IPS-NIHi7 (cell line): ENCODE measurements at regions not wholly inside any gene's neighbourhood (a gene's known extent, or its start where the extent isn't known, plus 50 kb on each side); places are given as distances from the start of the nearest gene placed in this dataset.
"Not testable (repeated sequence)": the region's sequence is repeated elsewhere in the genome, so short reads cannot be mapped to it uniquely, and the experiment has no call there.

Experiments used
- DNase-seq: peaks from one replicate; pipeline ENCODE4 v3.0.0; 2012; ENCODE audit warnings: mixed read lengths; ENCODE audit errors: extremely low spot score

DNA sequence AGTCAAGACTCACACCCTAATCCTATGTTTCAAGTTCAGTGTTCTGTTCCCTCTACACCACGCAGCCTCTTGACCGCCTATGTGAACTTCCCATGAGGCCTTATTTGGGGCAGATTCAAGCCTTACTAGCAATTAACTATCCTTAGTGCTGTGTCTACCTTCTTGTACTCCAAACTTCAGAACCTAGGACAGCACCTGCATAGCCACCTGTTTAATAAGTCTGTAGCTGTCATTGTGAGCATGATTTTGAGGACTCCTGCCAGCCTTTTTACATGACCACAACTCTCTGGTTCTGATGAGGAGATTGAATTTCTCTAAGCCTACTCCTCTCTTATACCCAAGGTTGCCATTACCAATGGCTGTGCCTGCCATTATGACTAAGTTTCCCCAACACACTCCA is 50.8 kb upstream of the PCSK1 start:
- DNase-seq = peak; percentile 60

DNA sequence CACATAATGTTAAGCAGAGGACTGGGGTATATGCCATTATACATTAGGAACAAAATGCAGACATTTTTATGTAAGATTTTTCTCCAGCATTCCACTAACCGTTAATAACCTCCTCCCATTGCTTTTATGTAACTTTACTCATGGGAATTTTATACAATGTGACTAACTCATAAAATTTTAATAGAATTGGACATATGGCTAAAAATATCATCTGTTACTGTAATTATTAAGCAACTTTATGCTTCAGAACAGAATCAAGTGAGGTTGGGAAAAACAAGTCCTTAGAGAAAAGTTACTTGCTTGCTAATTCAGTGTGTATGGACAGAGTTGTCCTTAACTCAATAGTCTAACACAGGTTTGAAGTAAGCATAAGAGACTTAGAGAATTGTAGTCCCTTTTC is 54.8 kb upstream of the PCSK1 start:
- no peak for DNase-seq

DNA sequence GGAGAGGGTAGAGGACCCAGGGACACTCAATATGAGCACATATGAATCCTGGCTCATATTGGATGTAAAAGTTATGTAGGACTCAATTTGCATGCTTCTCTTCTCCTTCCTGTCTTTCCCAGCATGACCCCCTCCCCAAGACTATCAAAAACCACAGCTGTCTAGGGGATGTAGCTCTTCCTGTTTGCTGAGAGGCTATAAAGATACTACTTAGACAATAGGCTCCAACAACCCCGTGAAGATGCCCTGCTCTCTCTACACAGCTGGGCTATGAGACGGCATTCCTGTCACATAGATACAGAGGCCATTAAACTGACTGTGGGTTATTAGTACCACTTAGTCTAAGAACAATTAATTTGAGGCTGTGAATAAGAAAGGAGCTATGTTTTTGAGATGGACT is 56.5 kb upstream of the PCSK1 start:
- DNase-seq = no peak

DNA sequence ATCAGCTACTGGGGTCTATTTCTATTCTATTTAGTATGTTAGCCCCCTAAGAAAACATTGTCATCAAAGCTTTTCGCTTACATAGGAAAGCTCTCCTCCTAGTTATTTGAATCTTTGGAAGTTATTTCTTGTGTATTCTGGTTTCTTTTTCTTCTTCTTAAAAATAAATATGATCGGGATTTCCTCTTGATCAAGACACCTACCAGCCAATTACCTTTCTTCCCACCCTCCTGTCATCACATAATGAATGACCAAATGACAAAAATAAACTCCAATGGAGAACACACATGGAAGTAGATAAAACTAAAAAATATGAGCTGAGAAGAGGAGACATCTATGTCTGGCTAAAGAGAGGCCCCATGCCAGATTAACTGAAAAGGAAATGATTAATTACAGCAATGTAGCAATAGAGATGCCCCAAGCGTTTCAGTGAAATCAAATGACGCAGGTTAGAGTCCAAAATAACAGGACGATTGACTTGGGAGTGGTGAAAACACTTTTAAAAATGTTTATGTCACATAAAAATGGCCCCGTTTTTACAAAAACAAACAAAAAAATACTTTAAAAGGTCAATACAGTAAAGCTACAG is 59.5 kb upstream of the PCSK1 start:
- DNase-seq = no peak

DNA sequence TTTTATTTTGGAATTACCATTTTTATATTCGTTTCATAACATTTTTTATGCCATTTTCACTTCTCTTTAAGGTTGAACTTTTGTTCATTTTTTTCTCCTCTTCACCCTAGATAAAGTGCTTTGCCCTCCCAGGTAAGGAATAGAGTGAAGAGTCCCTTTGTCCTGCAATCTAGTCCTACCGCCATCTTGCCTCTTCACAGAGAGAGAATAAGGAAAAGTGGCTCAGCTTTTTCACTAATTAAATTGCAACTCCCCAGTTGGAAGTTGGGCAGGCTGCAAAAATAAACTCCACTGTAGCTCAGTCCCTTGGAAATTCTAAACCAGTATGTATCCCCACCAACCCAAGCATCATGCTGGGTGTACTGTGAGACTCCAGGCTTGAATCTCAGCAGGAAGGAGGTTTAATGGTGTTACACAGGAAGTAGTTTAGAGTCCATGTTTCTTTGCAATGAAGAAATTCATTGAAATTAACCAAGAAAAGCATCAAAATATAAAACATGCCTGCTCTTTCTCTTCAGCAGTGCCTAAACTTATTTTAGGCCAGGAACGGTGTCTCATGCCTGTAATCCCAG is 60.3 kb upstream of the PCSK1 start:
- no peak for DNase-seq

DNA sequence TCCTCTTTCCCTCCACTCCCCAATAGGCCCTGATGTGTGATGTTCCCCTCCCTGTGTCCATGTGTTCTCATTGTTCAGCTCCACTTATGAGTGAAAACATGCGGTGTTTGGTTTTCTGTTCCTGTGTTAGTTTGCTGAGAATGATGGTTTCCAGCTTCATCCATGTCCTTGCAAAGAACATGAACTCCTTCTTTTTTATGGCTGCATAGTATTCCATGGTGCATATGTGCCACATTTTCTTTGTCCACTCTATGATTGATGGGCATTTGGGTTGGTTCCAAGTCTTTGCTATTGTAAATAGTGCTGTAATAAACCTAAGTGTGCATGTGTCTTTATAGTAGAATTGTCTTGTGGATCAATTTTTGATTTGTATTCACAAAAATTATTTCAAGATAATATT is 62.4 kb upstream of the PCSK1 start:
- not testable (repeated sequence) for DNase-seq

DNA sequence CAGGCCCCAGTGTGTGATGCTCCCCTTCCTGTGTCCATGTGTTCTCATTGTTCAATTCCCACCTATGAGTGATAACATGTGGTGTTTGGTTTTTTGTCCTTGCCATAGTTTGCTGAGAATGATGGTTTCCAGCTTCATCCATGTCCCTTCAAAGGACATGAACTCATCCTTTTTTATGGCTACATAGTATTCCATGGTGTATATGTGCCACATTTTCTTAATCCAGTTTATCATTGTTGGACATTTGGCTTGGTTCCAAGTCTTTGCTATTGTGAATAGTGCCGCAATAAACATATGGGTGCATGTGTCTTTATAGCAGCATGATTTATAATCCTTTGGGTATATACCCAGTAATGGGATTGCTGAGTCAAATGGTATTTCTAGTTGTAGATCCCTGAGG is 64.0 kb upstream of the PCSK1 start:
- DNase-seq = not testable (repeated sequence)

DNA sequence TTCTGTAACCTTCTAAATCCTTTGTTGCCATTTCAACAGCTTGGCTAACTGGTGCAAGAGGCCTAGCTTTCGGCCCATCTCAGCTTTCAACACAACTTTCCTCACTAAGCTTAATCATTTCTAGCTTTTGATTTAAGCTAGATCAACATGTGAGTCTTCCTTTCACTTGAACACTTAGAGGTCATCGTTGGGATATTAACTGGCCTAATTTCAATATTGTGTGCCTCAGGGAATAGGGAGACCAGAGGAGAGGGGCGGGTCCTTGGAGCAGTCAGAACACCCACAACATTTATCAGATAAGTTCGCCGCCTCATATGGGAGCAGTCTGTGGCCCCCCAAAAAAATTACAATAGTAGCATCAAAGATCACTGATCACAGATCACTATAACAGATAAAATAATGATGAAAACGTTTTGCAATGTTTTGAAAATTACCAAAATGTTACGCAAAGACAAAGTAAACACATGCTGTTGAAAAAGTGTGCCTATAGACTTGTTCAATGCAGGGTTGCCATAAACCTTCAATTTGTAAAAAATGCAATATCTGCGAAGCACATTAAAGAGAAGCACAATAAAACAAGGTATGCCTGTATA is 66.8 kb upstream of the PCSK1 start:
- DNase-seq = no peak

DNA sequence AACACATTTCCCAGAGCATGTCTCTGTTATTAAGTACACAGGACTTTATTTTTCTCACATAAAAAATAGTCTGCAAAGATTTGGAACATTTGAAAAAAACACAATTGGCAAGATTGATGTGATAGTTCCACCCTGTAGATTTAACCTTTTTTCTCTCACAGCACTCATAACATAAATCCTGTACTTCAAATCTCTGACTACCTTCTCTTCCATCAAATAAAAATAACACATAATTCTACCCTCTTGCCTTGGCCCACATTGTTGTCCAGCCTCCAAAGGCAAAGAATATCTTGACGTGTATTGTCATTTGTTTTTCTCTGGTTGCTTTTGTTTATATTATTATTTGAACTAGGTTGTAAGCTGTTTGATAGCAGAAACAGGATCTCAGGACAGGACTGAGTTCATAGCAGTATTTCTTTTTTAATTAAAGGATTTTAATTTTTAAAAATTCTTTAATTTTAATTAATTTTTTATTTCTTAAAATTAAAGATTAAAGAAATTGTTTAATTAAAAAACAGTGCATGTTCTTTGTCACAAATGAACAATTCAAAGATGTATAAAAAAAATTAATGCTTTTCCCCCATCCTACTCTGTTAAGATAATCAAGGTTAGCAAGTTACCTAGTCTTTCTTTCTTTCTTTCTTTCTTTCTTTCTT is 69.1 kb upstream of the PCSK1 start:
- DNase-seq = no peak

DNA sequence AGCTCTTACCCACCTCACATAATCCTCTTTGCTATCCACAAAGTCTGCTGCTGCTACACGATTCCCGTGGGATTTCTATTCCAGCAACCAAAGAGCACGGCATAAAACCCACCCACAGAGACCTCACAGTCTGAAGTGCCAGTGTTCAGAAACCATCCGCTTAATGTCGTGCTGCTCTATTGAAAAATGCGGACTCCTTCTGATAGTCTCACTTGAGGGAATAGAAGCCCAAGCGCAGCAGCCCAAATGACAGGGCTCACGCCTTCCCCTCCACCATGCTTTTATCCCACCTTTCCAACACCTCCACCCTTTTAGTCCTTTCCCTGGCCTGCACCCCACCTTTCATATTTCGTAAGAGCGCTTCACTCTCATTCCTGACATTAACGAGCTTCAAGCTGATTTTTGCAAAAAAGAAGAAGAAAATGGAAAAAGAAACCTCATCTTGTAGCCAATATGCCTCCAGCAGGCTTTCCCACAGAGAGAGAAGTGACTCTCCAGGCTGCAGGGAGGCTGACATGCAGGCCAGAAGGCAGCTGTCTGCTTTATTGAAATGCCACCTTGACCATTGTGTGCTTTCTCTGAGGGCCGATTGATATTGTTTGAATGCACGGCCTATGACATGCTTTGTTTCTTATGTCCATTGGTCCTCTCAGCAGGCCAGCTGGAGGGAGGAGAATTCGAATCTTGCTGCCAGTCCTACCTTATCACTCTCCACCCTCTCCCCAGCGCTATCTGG is 70.6 kb upstream of the PCSK1 start:
- DNase-seq = no peak

DNA sequence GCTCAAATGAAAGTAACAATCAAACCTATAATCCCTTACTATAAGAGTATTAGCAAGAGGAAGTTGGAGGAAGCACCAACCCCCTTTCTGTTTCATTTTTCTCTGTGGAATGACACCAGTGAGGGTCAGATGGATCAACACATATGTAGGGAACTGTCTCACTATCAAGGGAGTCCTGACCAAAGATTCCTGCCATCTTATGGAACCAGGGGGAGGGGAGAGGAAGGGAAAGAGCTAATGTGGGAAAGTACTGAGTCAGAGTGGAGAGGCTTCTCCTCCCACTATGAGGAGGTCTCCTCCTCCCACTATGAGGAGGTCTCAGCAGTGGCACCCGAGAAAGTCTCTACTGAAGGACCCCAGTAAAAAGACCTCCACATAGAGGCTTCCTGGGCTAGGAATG is 73.3 kb upstream of the PCSK1 start:
- no peak for DNase-seq

DNA sequence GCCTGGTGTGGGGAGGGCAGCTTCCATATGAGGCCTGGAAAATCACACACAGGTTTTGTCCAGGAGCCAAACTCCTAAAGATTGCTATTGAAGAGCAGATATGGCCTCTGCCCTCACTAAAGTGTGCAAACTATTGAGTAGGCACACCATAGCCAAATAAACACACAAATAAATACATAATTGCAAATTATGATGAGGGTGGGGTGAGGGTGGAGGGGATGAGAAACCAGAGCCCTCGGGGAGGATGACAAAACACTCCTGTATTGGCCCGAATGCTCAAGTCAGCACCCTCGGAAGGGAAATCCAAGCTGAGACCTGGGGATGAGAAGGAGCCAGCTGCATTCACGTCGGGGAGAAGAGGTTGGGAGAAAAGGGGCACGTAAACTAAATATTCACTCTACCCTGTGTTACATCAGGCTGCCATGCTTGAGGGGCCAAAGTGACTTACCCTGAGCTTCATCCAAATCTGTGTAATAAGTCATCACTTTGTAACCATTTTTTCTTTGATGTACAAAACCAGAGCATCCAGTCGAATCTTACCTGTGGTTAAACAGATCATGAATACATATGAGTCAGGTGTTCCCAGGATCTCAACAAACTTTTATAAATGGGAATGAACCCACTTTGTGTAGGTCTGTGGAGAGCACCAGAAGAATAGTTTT is 73.9 kb upstream of the PCSK1 start:
- no peak for DNase-seq

DNA sequence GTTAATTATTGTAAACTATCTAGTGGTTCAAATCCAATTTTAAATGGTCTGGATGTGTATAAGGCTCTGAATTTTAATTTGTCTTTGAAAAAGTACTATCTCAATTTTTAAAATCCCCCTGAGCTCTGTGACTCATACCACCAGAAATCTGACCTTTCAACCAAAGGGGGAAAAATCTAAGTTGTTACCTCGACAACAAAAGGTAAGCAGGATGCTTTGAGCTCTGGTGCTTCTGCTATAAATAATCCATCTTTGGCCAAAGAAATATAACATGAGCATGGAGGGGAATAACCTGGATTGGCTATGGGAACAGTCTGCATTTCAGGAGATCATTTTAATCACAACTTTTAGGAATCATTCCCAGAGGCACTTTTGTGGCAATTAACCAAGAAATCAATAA is 76.3 kb upstream of the PCSK1 start:
- no peak for DNase-seq

DNA sequence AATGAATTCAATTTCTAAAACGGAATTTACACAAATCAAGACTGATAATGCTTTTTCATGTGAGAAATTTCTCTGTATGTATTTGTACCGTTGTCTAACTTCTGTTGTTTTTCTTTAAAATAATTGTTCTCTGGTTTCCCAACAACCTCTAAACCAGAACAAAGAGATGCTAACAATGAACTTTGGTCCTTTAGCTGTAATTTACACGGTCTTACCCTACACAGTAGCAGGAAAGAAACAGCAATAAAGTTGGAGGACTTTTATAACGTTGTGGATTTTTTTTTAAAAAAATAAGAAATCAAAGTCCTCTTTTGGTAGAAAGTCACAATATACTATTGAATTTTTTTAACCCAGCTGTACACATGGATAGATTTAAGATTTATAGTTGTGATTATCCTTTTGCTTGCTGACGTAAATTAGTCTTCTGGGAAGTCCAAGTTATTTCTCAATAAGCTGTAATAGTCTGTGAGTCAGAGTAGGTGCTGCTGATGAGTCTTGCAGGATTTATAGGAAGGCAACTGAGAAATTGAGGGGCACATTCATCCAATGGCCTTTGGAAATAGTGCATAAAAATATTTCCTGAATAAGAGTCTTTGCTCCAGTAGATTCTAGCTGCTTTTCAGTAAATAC is 76.8 kb upstream of the PCSK1 start:
- no peak for DNase-seq

DNA sequence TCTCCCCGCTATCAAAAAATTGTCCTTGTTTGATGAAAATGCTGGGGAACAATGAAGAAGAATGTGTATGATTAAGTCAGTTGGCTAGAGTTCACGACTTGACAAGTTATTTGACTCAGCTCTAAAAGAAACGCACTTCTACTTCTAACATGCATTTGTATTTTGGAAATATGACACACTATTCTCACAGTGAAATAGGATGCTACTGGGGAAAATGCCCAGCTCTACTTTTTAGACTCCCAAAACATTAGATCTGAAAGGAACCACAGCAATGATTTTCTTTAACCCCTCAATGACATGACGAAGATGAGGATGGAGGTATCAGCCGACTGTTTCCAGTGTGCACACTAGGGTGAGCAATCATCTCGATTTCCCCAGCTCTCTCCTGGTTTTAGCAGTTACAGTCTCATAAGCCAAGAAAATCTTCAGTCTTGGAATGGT is 83.6 kb upstream of the PCSK1 start:
- DNase-seq = no peak

DNA sequence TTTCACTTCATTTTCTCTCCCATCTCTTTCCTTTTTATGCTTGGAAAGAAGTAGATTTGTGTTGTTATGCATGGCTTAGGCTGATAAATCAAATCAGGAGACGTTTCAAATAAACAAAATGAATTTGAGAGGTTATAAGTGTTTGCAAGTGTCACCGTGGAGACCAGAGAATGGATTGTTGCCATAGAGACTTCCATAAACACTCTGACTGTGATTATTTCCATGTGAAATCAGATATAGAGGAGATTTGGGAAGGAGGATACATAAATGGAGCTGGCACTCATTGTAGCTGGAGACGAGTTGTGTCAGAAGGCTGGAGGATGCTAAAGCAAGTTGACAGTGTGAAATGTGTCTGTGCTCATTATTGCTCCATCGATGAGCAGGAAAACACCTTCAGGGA is 84.2 kb upstream of the PCSK1 start:
- DNase-seq = no peak

DNA sequence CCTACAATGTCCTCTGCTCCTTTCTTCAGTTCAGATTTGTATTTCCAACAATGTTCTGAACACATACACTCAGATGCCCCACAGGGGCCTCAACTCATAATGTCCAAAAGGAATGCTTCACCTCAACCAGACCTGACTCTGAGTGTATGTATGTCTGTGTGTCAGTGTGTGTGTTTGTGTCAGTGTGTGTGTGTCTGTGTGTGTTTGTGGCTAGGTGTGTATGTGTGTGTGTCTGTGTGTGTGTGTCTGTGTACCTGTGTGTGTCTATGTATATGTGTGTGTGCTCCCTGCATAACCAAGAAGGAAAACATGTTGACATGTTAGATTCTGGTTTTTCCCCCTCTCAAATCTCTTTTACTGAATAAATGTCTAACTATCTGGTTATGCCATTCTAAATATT is 87.3 kb upstream of the PCSK1 start:
- no peak for DNase-seq

DNA sequence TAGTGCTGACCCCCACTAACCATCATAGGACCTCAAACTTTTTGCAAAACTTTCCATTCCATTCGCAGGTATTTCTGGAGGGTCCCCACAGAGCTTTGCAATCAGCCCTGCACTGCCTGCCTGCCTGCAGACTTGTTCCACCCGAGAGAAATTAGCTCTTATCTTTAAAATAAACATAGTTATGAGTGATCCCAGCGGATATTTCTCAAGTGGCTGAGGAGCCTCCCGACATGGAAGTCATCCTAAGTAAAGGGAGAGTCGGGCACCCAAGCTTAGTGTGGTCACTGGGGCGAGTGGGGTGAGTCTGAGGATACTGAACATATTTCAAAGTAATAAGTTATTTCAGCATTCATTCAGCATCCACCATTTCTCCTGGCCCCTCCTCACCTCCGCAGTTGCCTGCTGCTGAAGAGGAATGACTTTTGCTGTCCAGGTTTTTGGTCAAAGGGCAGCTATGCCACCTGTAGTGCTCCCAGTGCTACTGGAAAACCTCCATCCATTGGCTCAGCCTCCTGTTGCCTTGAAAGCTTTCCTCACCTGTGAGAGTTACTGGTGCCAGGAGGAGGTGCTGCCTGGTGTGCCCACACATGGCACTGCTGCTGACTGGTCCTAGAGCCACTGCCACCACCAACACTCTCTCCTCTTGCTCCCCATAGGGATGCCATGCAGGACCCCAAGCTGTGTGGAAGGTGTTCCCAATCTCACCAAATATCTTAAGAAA is 89.7 kb upstream of the PCSK1 start:
- no peak for DNase-seq

DNA sequence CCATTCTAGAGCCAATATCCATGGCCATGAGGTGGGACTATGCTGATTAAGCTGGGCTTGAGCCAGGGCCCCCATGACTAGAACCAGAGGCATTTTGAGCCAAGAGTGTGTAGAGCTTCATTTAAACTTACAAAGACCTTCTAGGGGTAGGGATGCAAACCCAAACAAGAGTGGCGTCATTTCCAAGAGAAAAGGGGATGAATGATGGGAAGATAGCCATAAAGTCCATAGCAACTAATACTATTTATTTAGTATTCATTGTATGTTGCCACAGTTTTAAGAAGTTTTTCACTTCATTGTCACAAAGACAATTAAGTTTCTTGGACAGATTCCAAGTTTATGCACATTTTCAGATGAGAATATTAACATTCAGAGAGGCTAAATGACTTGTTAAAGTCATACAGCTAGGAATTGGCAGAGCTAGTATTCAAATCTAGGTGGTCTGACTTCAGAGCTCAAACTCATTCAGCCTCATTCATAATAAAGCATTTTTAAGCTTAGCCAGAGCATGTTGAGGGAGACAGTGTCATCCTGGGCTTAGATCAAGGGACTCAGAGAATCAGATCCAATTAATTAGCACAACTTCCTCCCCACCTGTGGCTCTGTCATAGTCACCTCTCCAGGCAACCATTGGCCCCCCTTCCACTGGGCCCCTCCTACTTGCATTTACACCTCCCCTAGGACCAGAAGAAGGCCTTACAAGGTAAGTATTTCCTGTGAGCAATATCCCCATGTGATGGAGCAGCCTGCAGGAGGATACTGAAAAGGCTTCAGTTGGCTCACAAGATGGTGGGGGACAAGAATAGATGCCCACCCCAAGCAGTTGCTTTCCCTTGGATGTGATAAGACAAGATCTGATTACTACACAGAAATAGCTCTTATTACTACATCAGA is 95.0 kb upstream of the PCSK1 start:
- DNase-seq = no peak
